A673 (cell line): ENCODE measurements at regions not wholly inside any gene's neighbourhood (a gene's known extent, or its start where the extent isn't known, plus 50 kb on each side); places are given as distances from the start of the nearest gene placed in this dataset.

ENCODE experiments used
- BruUV-seq: library from RNA; stranded (reverse); fragments of 400-500 nt; replicated peaks from 2 replicates; lab custom pipeline; 2021; lab: Mats Ljungman, UMichigan
- CTCF ChIA-PET: fragments of 300-600 bp; sonication (Branson Sonifier 250); formaldehyde crosslinking; loops from one replicate; lab custom pipeline; 2022; ENCODE audit warnings: antibody characterized with exemption; lab: Charles Lee
- POLR2A ChIA-PET: fragments of 300-600 bp; sonication (Branson Sonifier 250); formaldehyde crosslinking; loops from one replicate; lab custom pipeline; 2022; ENCODE audit warnings: antibody characterized with exemption; ENCODE audit not compliant: low non-redundant PET; lab: Charles Lee
- DNase-seq: peaks from one replicate; pipeline ENCODE4 v3.0.0-alpha.2; 2015; ENCODE audit warnings: low spot score
- H3K27ac ChIP-seq: fragments of 200-600 bp; sonication (generic); 2 replicates; pipeline ENCODE4 v1.5.1; 2016; ENCODE audit warnings: mixed run types, low read depth, mild to moderate bottlenecking, mixed read lengths, antibody characterized with exemption, low read length; ENCODE audit not compliant: poor library complexity, severe bottlenecking
- H3K27me3 ChIP-seq: fragments of 200-600 bp; sonication (generic); replicated peaks from 2 replicates; pipeline ENCODE4 v1.6.1; 2017; ENCODE audit warnings: mixed run types, low read depth, mild to moderate bottlenecking, mixed read lengths, antibody characterized with exemption, low read length; ENCODE audit not compliant: insufficient read depth, poor library complexity
- H3K36me3 ChIP-seq: fragments of 200-600 bp; sonication (generic); 2 replicates; pipeline ENCODE4 v1.6.1; 2016; ENCODE audit warnings: mixed run types, mild to moderate bottlenecking, mixed read lengths, antibody characterized with exemption, low read length; ENCODE audit not compliant: insufficient read depth, poor library complexity, severe bottlenecking
- H3K4me1 ChIP-seq: fragments of 200-600 bp; sonication (generic); 2 replicates; pipeline ENCODE4 v1.6.1; 2017; ENCODE audit warnings: mixed run types, mild to moderate bottlenecking, mixed read lengths, antibody characterized with exemption, low read length; ENCODE audit not compliant: insufficient read depth, poor library complexity, severe bottlenecking
- H3K4me3 ChIP-seq: fragments of 200-600 bp; sonication (generic); 2 replicates; pipeline ENCODE4 v1.5.1; 2016; ENCODE audit warnings: low read depth, mixed run types, mild to moderate bottlenecking, mixed read lengths, low read length; ENCODE audit not compliant: poor library complexity, severe bottlenecking
- H3K9me3 ChIP-seq: fragments of 200-600 bp; sonication (generic); 2 replicates; pipeline ENCODE4 v1.6.1; 2016; ENCODE audit warnings: mixed run types, low read depth, mild to moderate bottlenecking, mixed read lengths, antibody characterized with exemption, low read length; ENCODE audit not compliant: poor library complexity, severe bottlenecking
- CTCF ChIP-seq: fragments of 300-800, 200-600 bp; sonication (generic); conservative IDR thresholded peaks from 2 replicates; pipeline ENCODE4 v1.5.1; 2017; ENCODE audit warnings: low read depth, mild to moderate bottlenecking, antibody characterized with exemption, low read length, moderate library complexity, mixed read lengths
- EZH2 ChIP-seq: fragments of 200-600 bp; sonication (generic); IDR thresholded peaks from 2 replicates; pipeline ENCODE4 v1.6.1; 2017; ENCODE audit warnings: borderline replicate concordance, low read depth, mild to moderate bottlenecking, mixed read lengths, antibody characterized with exemption, low read length; ENCODE audit not compliant: poor library complexity, severe bottlenecking
- intact Hi-C: fragments of 100-400 bp; cut with micrococcal nuclease; formaldehyde crosslinking; loops from one replicate; pipeline ENCODE4 v1.10.0; 2022; ENCODE audit not compliant: unreplicated experiment

GRCh38 chr5:126172812-126173211 is 250.4 kb upstream of the GRAMD2B start:
- H3K27ac ChIP-seq: no peak overlapping the region
- no TSS peak for BruUV-seq

GRCh38 chr5:126178521-126178920 is 244.7 kb upstream of the GRAMD2B start:
- no peak for TF ChIP-seq CTCF
- no peak for TF ChIP-seq EZH2
- no peak for DNase-seq
- no peaks in the 10 kb centered on the region for H3K9me3 ChIP-seq
- POLR2A ChIA-PET: no interaction called here
- peaks cover 5% of the 10 kb centered on the region for H3K27me3 ChIP-seq
- intact Hi-C loops: no loop called here
- H3K4me1 ChIP-seq: no peaks in the 10 kb centered on the region
- no peak overlapping the region for H3K27ac ChIP-seq
- CTCF ChIA-PET: no interaction called here
- no peaks in the 10 kb centered on the region for H3K36me3 ChIP-seq
- H3K4me3 ChIP-seq: no peak overlapping the region
- BruUV-seq: no TSS peak

More at GRCh38 chr5:126172812-126173211, 250.4 kb upstream of the GRAMD2B start:
- TF ChIP-seq CTCF (no peak), EZH2 (no peak)
- no peak for DNase-seq
- ChIA-PET POLR2A (no interaction called here), CTCF (no interaction called here)
- no peaks in the 10 kb centered on the region for H3K4me1 ChIP-seq
- H3K27me3 ChIP-seq: no peaks in the 10 kb centered on the region
- H3K4me3 ChIP-seq: no peak overlapping the region
- no peaks in the 10 kb centered on the region for H3K9me3 ChIP-seq
- intact Hi-C loops: no loop called here
- H3K36me3 ChIP-seq: no peaks in the 10 kb centered on the region

- H3K27ac ChIP-seq: no peak overlapping the region
- H3K9me3 ChIP-seq: no peaks in the 10 kb centered on the region
- no peak for DNase-seq
- peaks cover 5% of the 10 kb centered on the region for H3K27me3 ChIP-seq
- CTCF ChIA-PET: no interaction called here
- no TSS peak for BruUV-seq
- H3K4me1 ChIP-seq: no peaks in the 10 kb centered on the region
- TF ChIP-seq CTCF: no peak
- TF ChIP-seq EZH2: no peak
- no peaks in the 10 kb centered on the region for H3K36me3 ChIP-seq
- H3K4me3 ChIP-seq: no peak overlapping the region
- intact Hi-C loops: no loop called here
- POLR2A ChIA-PET: no interaction called here
Measured at GRCh38 chr5:126182971-126183695, 240.1 kb upstream of the GRAMD2B start.
